Uterus (tissue), 3 donors: ENCODE measurements at regions not wholly inside any gene's neighbourhood (a gene's known extent, or its start where the extent isn't known, plus 50 kb on each side); places are given as distances from the start of the nearest gene placed in this dataset.

Experiments
- DNase-seq, 2 donors: peaks; one replicate each; pipeline ENCODE4 v3.0.0-alpha.2; 2019 to 2020
- H3K27ac ChIP-seq, 2 donors: fragments of 200-600 bp; sonication (generic); 1 replicate in 1 of 2; 2 replicates in 1 of 2; pipeline ENCODE4 v1.5.1; 2016 to 2018
- H3K27me3 ChIP-seq, 2 donors: fragments of 200-600 bp; sonication (generic); one replicate each; pipeline ENCODE4 v1.5.1; 2018 to 2019; ENCODE audit warnings: control low read depth in 1 of 2
- H3K36me3 ChIP-seq, 2 donors: fragments of 200-600 bp; sonication (generic); one replicate each; pipeline ENCODE4 v1.5.1; 2019; ENCODE audit warnings: control low read depth in 1 of 2
- H3K4me1 ChIP-seq, 2 donors: fragments of 200-600 bp; sonication (generic); one replicate each; pipeline ENCODE4 v1.5.1; 2018 to 2019; ENCODE audit warnings: control low read depth in 1 of 2
- H3K4me3 ChIP-seq, 2 donors: fragments of 200-600 bp; sonication (generic); 1 replicate in 1 of 2; 2 replicates in 1 of 2; pipeline ENCODE4 v1.5.1; 2018 to 2019; ENCODE audit warnings: mild to moderate bottlenecking in 1 of 2
- H3K9me3 ChIP-seq, 2 donors: fragments of 200-600 bp; sonication (generic); one replicate each; pipeline ENCODE4 v1.5.1; 2019; ENCODE audit warnings: control low read depth in 1 of 2
- CTCF ChIP-seq, 4 experiments: fragments of 200-600 bp in 2 of 4; fragments of 450-650 bp in 2 of 4; sonication (generic) in 2 of 4; IDR thresholded peaks; one replicate each; pipeline ENCODE4 v1.5.1; 2016 to 2019; ENCODE audit warnings: antibody characterized with exemption in 4 of 4, mild to moderate bottlenecking in 2 of 4, moderate library complexity in 1 of 4
- POLR2A ChIP-seq, 2 donors: fragments of 450-650 bp; IDR thresholded peaks; one replicate each; pipeline ENCODE4 v1.6.1; 2016; ENCODE audit warnings: antibody characterized with exemption in 2 of 2, mild to moderate bottlenecking in 1 of 2, moderate library complexity in 1 of 2
- intact Hi-C: fragments of 100-400 bp; cut with DNase I; formaldehyde crosslinking; loops from one replicate; pipeline ENCODE4 v1.15.1; 2023; ENCODE audit warnings: low total_unique reads
- donor health status: DM: yes; HTN: yes; CAD: no.

GRCh38 chr4:3673716-3674478 is 92.3 kb upstream of the ADRA2C start:
- no peaks in the 10 kb centered on the region for H3K9me3 ChIP-seq
- H3K4me3 ChIP-seq: no peak overlapping the region
- no peak for TF ChIP-seq CTCF (IDR thresholded peaks at IDR 0.05)
- no peak for TF ChIP-seq POLR2A (IDR thresholded peaks at IDR 0.05)
- H3K27me3 ChIP-seq: no peaks in the 10 kb centered on the region
- intact Hi-C loops: no loop called here
- no peaks in the 10 kb centered on the region for H3K36me3 ChIP-seq
- no peaks in the 10 kb centered on the region for H3K4me1 ChIP-seq
- peak overlapping the region in 1 of 2 donors; percentile 34 for H3K27ac ChIP-seq
- peak in 1 of 2 donors; percentile 32 for DNase-seq

- Histone ChIP-seq H3K36me3 (no peaks in the 10 kb centered on the region), H3K27ac (no peak overlapping the region), H3K4me3 (no peak overlapping the region), H3K4me1 (no peaks in the 10 kb centered on the region), H3K9me3 (no peaks in the 10 kb centered on the region), H3K27me3 (no peaks in the 10 kb centered on the region)
- intact Hi-C loops: no loop called here
- DNase-seq: peak in 1 of 2 donors; percentile 6
- TF ChIP-seq POLR2A (IDR thresholded peaks at IDR 0.05) (no peak), CTCF (IDR thresholded peaks at IDR 0.05) (no peak)
Measured at GRCh38 chr4:3673176-3673575, 93.0 kb upstream of the ADRA2C start.

GRCh38 chr4:3672465-3672831 is 93.7 kb upstream of the ADRA2C start:
- H3K36me3 ChIP-seq: no peaks in the 10 kb centered on the region
- TF ChIP-seq POLR2A (IDR thresholded peaks at IDR 0.05) (no peak), CTCF (IDR thresholded peaks at IDR 0.05) (no peak)
- H3K4me1 ChIP-seq: no peaks in the 10 kb centered on the region
- intact Hi-C loops: no loop called here
- H3K9me3 ChIP-seq: no peaks in the 10 kb centered on the region
- H3K27me3 ChIP-seq: no peaks in the 10 kb centered on the region
- no peak overlapping the region for H3K4me3 ChIP-seq
- H3K27ac ChIP-seq: no peak overlapping the region
- peak in 1 of 2 donors; percentile 9 for DNase-seq

GRCh38 chr4:3671571-3672464 is 94.4 kb upstream of the ADRA2C start:
- Histone ChIP-seq H3K9me3 (no peaks in the 10 kb centered on the region), H3K27ac (no peak overlapping the region), H3K27me3 (no peaks in the 10 kb centered on the region), H3K36me3 (no peaks in the 10 kb centered on the region), H3K4me1 (no peaks in the 10 kb centered on the region), H3K4me3 (no peak overlapping the region)
- peak in 1 of 2 donors; percentile 11 for DNase-seq
- TF ChIP-seq POLR2A (IDR thresholded peaks at IDR 0.05) (no peak), CTCF (IDR thresholded peaks at IDR 0.05) (no peak)
- intact Hi-C loops: no loop called here
